Left hindlimb (tissue), 1 donor: ENCODE measurements at regions not wholly inside any gene's neighbourhood (a gene's known extent, or its start where the extent isn't known, plus 50 kb on each side); places are given as distances from the start of the nearest gene placed in this dataset.

ENCODE experiments used
- DNase-seq: peaks from one replicate; pipeline ENCODE4 v3.0.0-alpha.2; 2018

DNA sequence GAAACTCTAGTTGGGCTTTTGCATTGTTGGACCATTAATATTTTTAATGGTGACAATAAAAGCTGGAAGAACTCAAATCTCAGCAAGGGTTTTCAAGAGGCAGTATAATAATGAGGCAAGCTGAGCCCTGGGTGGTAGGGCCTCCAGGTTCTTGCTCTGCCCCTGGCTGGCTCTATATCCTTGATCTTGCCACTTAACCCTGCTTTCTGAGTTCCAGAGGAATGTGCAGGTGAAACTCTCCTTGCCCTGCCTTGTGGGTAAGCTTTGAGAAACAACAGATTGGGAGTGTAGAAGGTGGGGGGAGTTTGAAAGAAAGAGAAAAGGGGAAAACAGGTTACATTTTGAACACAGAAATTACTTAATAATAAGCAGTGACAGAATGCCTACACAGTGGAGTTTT lies 103.3 kb upstream of the MAP4K3 start:
- DNase-seq = no peak

DNA sequence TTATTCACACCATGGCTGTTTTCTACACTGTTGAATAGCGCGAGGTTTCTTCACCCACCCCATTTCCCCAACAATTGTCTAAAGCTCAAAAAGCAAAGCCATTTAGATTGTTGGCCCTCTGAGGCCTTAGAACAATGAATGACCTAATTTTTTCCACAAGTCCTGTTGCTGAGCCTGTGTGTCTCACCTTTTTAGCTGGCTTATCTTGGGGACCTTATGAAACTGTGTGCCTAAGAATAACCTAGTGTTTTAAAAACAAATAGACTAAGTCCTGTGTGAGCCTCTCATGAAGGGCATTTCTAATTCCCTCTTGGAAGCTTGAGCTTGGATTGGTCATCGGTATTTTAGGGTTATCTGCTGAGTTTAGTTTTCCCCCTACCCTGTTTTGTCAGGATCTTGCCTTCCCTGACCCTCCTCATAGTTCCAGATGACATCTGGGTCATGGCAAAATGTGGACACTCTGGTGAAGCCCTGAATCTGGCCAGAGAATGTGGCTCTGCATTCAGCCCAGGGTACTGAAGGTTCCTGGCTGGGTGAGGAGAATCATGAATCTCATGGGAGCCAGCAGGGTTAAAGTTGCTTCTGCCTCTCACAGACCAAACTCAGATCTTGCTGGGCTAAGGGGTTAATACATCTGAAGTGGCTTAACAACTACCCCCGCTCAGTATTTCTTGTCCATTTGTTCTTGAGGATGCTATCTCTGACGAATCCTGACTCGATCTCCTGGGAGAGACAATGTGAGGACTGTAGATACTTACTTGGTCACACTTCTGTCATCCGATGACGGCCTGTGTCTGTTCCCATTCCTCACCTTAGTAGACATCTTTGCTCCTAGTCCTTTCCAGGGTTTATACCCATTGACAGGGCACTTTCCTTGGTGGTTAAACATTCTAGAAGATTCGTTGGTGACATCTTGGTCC lies 104.2 kb upstream of the MAP4K3 start:
- DNase-seq = no peak

- no peak for DNase-seq
Observed at GRCh38 chr2:39542523-39542922, 105.4 kb upstream of the MAP4K3 start.

DNA sequence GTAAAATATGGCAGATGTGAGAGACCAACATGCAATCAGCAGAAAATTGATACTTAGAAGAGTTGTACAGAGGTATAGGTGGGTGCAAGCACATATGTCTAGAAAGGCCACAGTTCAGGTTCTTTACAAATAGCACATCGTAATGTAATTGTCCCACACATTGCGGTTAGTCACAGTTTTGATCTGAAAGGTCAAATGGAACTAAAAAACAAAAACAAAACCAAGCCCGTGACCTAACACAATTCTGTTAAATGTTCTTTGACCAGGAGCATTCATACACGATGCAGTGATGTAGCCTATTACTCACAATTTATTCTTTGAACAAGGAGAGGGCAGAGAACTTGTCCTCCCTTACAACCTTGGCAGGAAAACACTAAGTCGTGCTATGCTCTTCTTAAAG lies 108.9 kb upstream of the MAP4K3 start:
- no peak for DNase-seq

GRCh38 chr2:39546409-39546808 lies 109.3 kb upstream of the MAP4K3 start:
- no peak for DNase-seq

GRCh38 chr2:39546937-39547336 lies 109.9 kb upstream of the MAP4K3 start:
- no peak for DNase-seq

DNA sequence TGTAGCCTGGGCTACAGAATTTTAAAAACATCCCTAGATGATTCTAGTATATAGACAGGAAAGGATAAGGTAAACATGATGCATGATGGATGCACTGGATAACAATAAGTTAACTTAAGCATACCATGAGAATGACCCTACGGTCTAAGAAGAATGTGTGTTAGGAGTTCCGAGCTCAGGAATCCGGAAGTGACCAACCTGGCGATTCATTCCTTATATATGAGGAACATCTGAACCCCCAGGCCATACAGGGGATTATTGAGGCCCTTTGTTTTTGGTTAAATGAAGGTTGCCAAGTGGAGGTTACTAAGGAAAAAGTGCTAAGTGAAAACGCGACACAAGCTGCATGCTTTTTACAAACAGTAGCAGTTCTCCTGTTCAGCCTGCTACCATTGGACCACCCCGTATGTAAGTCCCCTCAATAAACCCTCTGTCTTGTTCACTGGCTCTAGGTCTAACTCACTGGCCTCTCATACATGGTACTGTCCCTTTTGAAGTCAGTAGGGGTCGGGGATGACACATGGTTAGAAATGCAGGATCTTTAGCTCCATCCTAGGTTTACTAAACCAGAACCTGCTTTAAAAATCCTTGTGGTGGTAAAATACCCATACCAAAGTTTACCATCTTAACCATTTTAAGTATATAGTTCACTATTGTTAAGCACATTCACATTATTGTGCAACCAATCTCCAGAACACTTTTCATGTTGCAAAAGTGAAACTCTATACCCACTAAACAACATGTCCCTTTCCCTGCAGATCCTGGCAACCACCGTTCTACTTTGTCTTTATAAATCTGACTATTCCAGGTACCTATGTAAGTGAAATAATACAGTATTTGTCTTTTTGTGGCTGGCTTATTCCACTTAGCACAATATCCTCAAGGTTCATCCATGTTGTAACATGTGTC lies 111.0 kb upstream of the MAP4K3 start:
- DNase-seq = no peak

- DNase-seq = no peak
Observed at GRCh38 chr2:39549000-39549399, 111.9 kb upstream of the MAP4K3 start.

- no peak for DNase-seq
Observed at GRCh38 chr2:39549718-39550464, 112.8 kb upstream of the MAP4K3 start.

GRCh38 chr2:39550701-39551285 lies 113.7 kb upstream of the MAP4K3 start:
- no peak for DNase-seq

DNA sequence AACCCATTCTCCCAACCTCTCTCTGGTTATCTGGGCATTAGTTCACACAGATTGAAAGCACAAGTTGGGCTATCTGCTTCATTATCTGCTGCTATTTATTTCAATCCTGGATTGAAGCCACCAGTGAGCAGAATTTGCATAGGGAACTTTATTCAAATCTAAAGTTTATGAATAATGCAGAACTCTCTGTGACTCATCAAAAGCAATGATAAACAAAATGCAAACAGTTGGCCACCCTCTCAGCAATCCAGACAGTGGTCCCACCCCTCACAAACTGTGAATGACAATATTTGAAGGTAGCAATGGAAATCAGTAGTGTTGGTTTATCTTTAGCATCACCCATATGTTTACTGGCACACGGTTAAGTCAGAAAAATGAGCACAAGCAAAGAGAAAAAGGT lies 106.8 kb upstream of the TMEM178A start:
- DNase-seq = no peak

DNA sequence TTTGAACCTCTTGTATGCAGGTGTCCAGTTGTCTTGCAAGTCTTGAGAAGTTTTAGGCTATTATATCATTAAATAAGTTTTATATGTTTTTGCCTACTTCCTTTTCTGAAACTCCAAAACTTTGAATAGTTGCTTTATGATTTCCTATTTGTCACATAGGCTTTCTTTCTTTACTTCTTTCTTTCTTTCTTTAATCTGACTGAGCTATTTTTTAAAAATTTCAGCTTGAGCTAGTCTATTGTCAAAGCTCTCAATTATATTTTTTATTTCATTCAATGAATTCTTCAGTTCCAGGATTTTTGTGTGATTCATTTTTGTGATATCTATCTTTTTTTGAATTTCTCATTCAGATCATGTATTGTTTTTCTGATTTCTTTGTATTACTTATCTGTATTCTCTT lies 102.1 kb upstream of the TMEM178A start:
- no peak for DNase-seq

GRCh38 chr2:39567507-39567906 lies 98.2 kb upstream of the TMEM178A start:
- no peak for DNase-seq

DNA sequence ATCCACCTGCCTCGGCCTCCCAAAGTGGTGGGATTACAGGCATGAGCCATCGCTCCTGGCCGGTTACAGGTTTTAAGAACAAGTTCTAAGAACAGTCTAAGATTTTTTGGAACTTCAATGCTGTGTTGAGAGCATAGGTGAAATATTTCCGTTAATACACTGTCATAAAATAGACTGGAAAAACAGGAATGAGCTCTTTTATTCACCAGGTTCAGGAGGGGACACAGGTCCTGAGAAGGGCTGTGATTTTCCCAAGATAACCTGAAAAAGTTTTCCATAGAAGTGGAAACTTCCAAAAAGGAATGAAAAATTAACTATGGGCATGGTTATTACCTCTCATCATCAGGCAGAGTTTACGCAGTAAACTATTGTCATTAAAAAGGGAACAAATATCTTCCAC lies 97.6 kb upstream of the TMEM178A start:
- DNase-seq = no peak

GRCh38 chr2:39568561-39569006 lies 97.1 kb upstream of the TMEM178A start:
- no peak for DNase-seq

- no peak for DNase-seq
Observed at GRCh38 chr2:39570130-39570555, 95.6 kb upstream of the TMEM178A start.

DNA sequence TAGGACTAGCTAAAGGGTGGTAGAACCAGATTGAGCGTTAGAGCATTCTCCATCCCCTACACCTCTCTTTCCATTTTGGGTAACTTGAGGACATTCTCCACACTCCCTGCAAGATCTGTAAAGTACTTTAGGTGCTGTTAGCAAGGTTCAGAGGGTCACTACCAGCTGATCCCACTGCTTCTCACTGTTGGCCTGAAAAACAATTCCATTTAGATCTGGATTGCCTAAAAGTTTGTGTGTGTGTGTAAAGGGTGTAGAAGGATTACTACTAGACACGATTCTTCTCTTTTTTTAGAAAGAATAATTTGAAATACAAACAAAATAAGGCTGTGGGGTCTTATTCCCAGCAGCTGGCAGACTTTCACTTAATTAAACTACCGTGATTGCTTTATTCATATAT lies 95.1 kb upstream of the TMEM178A start:
- no peak for DNase-seq

DNA sequence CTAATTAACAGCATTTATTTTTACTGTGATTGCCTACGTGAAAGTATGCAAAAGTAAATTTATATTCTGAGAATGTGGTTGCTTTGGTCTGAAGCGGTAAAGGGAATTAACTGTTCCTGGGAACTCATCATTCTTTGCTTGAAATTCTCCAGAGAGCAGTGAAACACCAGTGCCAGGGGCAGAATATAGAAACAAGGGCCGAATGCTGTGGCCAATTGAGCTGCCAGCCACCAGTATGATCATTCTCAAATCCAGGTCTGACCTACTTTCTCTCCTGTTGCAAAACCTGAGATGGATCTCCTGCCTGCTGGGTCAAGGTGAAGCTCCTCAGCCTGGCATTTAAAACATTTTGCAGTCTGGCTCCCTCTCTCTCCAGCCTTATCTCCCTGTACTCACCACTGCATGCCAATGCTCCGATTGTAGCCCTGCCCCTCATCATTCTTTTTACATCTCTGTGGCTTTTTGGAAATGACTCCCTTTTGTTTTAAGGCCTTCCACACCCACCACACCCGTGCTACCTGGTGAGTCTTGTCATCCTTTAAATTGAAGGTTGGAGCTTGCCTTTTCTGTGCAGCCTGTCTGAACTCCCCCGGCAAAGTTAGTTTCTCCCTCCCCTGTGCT lies 94.5 kb upstream of the TMEM178A start:
- DNase-seq = no peak

- DNase-seq = no peak
Observed at GRCh38 chr2:39573276-39573675, 92.4 kb upstream of the TMEM178A start.

GRCh38 chr2:39581866-39582265 lies 83.9 kb upstream of the TMEM178A start:
- no peak for DNase-seq

GRCh38 chr2:39583213-39583612 lies 82.5 kb upstream of the TMEM178A start:
- no peak for DNase-seq

GRCh38 chr2:39583781-39584180 lies 81.9 kb upstream of the TMEM178A start:
- DNase-seq = no peak
